Right ventricle myocardium inferior (tissue), 1 donor: ENCODE measurements at regions not wholly inside any gene's neighbourhood (a gene's known extent, or its start where the extent isn't known, plus 50 kb on each side); places are given as distances from the start of the nearest gene placed in this dataset.

Source experiments
- ATAC-seq: fragments of 200-7000 bp; cut with Tn5 transposase; one replicate; pipeline ENCODE4 v1.9.1; 2020; ENCODE audit warnings: mild to moderate bottlenecking, moderate library complexity
- DNase-seq: peaks from one replicate; pipeline ENCODE4 v3.0.0; 2021; ENCODE audit errors: missing footprints
- intact Hi-C: fragments of 100-400 bp; cut with DNase I; formaldehyde crosslinking; loops from one replicate; pipeline ENCODE4 v1.11.0; 2022
- donor health status: DM: no; HTN: yes; CAD: no; lungs with severe emphysema.

GRCh38 chr9:73805853-73806458 lies 654.3 kb downstream of the ANXA1 start:
- DNase-seq (no peak), ATAC-seq (no peak)
- intact Hi-C loops = no loop called here

- intact Hi-C loops = no loop called here
Observed at GRCh38 chr9:73806876-73807275, 655.2 kb downstream of the ANXA1 start.

GRCh38 chr9:73807952-73808351 lies 656.3 kb downstream of the ANXA1 start:
- intact Hi-C loops = no loop called here
- DNase-seq (no peak), ATAC-seq (no peak)

More at GRCh38 chr9:73806876-73807275, 655.2 kb downstream of the ANXA1 start:
- DNase-seq = no peak
- ATAC-seq = no peak

- DNase-seq = no peak
- intact Hi-C loops = no loop called here
- no peak for ATAC-seq
Observed at GRCh38 chr9:73810585-73811215, 659.0 kb downstream of the ANXA1 start.

GRCh38 chr9:73813546-73813945 lies 661.9 kb downstream of the ANXA1 start:
- DNase-seq = no peak
- ATAC-seq = no peak
- intact Hi-C loops = no loop called here

GRCh38 chr9:73816905-73817304 lies 665.2 kb downstream of the ANXA1 start:
- intact Hi-C loops = no loop called here
- ATAC-seq (no peak), DNase-seq (no peak)

GRCh38 chr9:73824671-73825070 lies 672.5 kb upstream of the RORB start:
- DNase-seq (no peak), ATAC-seq (no peak)
- intact Hi-C loops = no loop called here

- ATAC-seq (no peak), DNase-seq (no peak)
- intact Hi-C loops = no loop called here
Observed at GRCh38 chr9:73838871-73839270, 658.3 kb upstream of the RORB start.

- intact Hi-C loops = no loop called here
Observed at GRCh38 chr9:73839471-73839870, 657.7 kb upstream of the RORB start.

GRCh38 chr9:73841018-73841417 lies 656.1 kb upstream of the RORB start:
- DNase-seq (no peak), ATAC-seq (no peak)
- intact Hi-C loops = no loop called here

More at GRCh38 chr9:73839471-73839870, 657.7 kb upstream of the RORB start:
- ATAC-seq = no peak
- DNase-seq = no peak

GRCh38 chr9:73844135-73844534 lies 653.0 kb upstream of the RORB start:
- intact Hi-C loops = no loop called here
- ATAC-seq (no peak), DNase-seq (no peak)

GRCh38 chr9:73845539-73845938 lies 651.6 kb upstream of the RORB start:
- ATAC-seq (no peak), DNase-seq (no peak)
- intact Hi-C loops = no loop called here

GRCh38 chr9:73845954-73846690 lies 651.0 kb upstream of the RORB start:
- intact Hi-C loops = no loop called here
- no peak for ATAC-seq
- no peak for DNase-seq

GRCh38 chr9:73847536-73847935 lies 649.6 kb upstream of the RORB start:
- no peak for DNase-seq
- intact Hi-C loops = no loop called here
- ATAC-seq = no peak

GRCh38 chr9:73853549-73853948 lies 643.6 kb upstream of the RORB start:
- DNase-seq (no peak), ATAC-seq (no peak)
- intact Hi-C loops = no loop called here

GRCh38 chr9:73855206-73855605 lies 641.9 kb upstream of the RORB start:
- ATAC-seq = no peak
- intact Hi-C loops = no loop called here

GRCh38 chr9:73863924-73864323 lies 633.2 kb upstream of the RORB start:
- ATAC-seq (no peak), DNase-seq (no peak)
- intact Hi-C loops = no loop called here

More at GRCh38 chr9:73855206-73855605, 641.9 kb upstream of the RORB start:
- DNase-seq = no peak

- ATAC-seq (no peak), DNase-seq (no peak)
- intact Hi-C loops = no loop called here
Observed at GRCh38 chr9:73866451-73866850, 630.7 kb upstream of the RORB start.

GRCh38 chr9:73869264-73869663 lies 627.9 kb upstream of the RORB start:
- intact Hi-C loops = no loop called here
- no peak for DNase-seq
- ATAC-seq = no peak

GRCh38 chr9:73871636-73872035 lies 625.5 kb upstream of the RORB start:
- ATAC-seq = no peak
- intact Hi-C loops = no loop called here
- DNase-seq = no peak
